ENCODE measurements at regions not wholly inside any gene's neighbourhood (a gene's known extent, or its start where the extent isn't known, plus 50 kb on each side); places are given as distances from the start of the nearest gene placed in this dataset.

DNA sequence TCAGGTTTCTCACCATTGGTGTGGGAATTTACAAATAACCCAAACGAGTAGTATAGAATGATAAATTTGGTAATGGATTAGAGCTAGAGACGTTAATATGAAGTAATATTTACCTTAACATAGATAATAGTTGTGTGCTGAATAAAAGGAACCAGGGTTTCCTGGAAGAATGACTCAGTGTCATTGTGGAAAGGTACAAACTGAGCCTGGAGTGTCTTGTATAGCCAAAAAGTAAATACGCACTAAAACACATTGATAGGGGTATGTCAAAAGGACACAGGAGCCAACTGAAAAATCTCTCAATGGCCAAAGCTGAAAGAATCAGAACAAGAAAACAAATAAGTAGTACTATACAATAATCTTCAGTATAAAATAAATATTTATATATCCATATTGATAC, 363.5 kb downstream of the SLCO4C1 start:
- no peak for DNase-seq (ENCODE audit: low spot score)

GRCh38 chr5:101929628-101930027, 366.5 kb downstream of the SLCO4C1 start:
- DNase-seq (ENCODE audit: low spot score): no peak

GRCh38 chr5:101917166-101917565, 378.9 kb downstream of the SLCO4C1 start:
- DNase-seq (ENCODE audit: low spot score): no peak

- no peak for DNase-seq (ENCODE audit: low spot score)
Measured at GRCh38 chr5:101915554-101915953, 380.5 kb downstream of the SLCO4C1 start.

DNA sequence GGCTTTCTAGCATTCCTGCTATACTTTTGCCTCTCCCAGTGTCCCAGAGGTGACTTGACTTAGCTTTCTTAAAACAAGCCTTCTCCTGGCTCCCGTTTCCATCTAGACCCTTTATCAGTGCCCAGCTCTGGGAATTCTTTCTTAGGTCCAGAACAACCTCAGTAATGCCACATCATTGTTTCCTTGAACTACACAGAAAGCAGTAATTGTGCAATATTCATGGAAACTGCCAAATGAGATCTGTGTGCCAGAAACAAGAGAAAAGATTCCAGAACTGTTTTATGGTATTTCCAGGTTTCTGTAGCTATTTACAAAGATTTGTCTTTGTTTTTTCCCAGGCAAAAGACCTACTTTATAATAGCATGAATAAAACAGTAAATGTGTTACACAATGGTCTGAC, 391.3 kb downstream of the SLCO4C1 start:
- no peak for DNase-seq (ENCODE audit: low spot score)

GRCh38 chr5:101897914-101898313, 398.2 kb downstream of the SLCO4C1 start:
- DNase-seq (ENCODE audit: low spot score): no peak

DNA sequence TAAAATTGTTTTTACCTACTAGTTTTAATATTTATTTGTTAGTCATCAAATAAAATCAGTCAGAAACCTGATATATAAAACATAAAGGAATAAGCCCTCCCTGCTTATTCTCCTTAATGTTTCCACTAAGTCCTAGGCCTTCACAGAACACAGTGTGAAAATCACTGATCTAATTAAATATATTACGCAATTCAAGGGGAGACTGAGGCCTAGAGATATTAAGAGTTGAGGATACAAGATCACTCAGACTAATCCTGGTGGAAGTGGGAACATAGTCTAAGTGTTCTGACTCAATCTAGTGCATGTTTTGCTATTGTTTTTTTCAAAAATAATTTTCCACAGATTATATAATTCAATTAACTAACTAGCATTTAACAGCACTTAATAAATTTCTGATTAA, 401.1 kb downstream of the SLCO4C1 start:
- DNase-seq (ENCODE audit: low spot score): no peak

DNA sequence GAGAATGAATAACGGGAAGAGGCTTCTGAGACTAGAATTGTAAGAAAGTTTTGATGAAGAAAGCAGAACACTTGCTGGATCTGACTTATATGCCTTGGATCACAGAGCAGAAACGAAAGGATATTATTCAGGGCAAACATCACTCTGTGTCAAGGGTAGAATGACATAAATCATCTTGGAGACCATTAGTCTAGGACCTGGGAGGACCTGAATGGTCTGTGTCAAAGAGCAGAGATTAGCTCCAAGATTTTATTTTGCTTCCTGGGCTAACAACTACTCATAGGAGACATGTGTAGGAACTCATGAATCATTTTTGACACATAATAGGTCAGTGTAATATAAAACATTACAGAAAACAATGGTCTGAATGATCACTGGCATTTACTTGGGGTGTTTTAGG, 417.9 kb downstream of the SLCO4C1 start:
- DNase-seq (ENCODE audit: low spot score): peak; percentile 8

GRCh38 chr5:101877451-101877850, 418.6 kb downstream of the SLCO4C1 start:
- DNase-seq (ENCODE audit: low spot score): no peak

DNA sequence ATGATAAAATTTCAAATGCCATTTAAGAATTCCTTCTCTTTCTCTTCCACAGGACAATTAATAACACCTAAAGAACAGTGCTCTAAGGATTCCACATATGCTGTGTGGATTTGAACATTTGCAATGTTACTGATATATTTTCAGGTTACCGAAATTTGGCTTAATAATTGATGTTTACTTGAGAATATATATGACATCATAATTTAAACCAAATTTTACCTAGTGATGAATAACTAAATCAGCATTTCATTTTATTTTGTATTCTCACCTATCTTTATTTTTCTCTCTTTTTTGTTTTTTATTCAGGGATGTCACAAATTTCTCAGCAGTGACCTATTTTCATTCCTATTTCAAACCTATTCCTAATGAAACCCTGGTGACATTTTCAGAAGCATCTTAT, 429.6 kb downstream of the SLCO4C1 start:
- DNase-seq (ENCODE audit: low spot score): no peak

GRCh38 chr5:101860563-101860962, 435.5 kb downstream of the SLCO4C1 start:
- no peak for DNase-seq (ENCODE audit: low spot score)

GRCh38 chr5:101860145-101860544, 435.9 kb downstream of the SLCO4C1 start:
- DNase-seq (ENCODE audit: low spot score): no peak

DNA sequence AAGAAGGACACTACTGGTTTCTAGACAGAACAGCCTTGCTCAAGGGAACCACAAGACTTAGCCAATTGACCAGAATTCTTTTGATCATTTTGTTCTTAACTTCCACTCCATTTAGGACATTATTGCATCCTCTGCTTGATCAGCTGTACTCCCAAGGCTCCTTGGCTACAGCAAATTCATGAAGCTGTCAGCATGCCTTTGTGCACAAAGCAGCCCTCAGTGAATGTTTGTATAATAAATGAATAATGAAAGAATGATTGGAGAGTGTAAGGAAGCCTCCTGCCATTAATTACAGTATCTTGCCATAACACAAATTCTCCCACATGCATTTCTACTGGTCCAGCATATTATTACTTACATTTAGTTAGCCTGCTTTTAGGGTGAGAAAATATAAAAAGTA, 449.6 kb downstream of the SLCO4C1 start:
- no peak for DNase-seq (ENCODE audit: low spot score)

- no peak for DNase-seq (ENCODE audit: low spot score)
Measured at GRCh38 chr5:101843055-101843454, 453.0 kb downstream of the SLCO4C1 start.

DNA sequence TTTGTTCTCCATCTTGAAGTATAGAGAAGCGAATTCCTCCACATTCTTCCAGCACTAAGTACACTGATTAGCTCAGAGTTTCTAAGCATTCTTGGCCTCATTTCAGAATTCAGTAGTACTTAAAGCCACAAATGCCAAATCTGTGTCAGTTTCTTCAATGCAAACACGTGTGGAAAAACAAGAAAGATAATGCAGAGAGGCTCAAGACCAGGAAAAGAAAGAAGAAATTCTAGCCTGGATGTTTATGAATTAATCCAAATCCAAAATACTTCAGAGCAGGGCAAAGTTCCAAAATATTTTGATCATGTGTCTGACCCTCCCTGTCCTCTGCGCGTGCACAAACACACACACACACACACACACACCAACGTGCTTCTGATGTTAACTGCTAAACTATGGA, 457.6 kb downstream of the SLCO4C1 start:
- DNase-seq (ENCODE audit: low spot score): no peak

DNA sequence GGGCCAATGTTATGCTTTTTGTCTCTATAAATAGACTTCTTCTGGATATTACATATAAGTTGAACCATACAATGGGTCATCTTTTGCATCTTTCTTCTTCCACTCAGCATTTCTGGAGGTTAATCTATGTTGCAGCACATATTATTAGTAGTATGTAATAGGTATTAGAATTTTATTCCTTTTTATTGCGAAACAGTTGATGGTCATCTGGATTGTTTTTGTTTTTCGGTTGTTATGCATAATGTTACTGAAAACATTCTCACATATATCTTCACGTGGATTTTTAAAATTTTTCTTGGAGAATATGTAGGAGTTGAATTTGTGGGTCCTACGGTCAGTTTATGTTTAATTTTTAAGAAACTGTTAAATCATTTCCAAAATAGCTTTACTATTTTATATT, 466.8 kb downstream of the SLCO4C1 start:
- no peak for DNase-seq (ENCODE audit: low spot score)

DNA sequence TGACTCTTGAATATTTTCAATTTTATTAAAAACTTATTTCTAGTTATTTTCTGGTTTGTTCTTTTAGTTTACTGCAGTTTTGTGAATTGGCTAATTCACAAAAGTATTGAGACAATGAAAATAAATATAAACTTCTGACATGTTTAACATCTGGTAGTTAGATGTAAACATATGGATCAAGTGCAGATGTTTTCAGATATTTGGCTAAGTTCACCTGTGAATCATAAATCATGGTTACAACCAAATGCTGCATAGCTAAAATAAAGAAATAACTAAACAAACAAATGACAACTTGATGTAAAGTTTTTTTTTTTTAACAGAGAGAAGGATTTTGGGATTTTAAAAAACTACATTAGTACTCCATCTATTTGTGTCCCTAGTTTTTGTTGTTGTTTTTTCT, 484.6 kb downstream of the SLCO4C1 start:
- DNase-seq (ENCODE audit: low spot score): no peak

GRCh38 chr5:101806410-101806809, 489.7 kb downstream of the SLCO4C1 start:
- no peak for DNase-seq (ENCODE audit: low spot score)

DNA sequence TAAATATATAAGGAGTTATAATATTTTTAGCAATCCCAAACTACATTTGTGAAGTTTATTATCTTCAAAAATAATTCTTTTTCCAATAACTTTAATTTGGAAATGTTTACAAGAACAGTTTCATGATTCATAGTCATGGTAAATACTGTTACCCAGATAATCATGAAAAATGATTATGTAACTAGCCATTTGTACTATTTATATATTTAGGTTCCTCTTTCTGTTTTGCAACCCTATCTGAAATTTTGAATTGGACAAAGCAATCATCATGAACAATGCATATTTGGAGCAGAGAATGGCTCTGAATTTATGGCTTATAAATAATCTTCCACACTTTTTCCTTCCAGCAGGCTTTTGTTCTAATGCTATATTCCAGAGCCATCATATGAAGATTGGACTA, 499.7 kb downstream of the SLCO4C1 start:
- DNase-seq (ENCODE audit: low spot score): no peak

- no peak for DNase-seq (ENCODE audit: low spot score)
Measured at GRCh38 chr5:101788797-101789196, 507.3 kb downstream of the SLCO4C1 start.

DNA sequence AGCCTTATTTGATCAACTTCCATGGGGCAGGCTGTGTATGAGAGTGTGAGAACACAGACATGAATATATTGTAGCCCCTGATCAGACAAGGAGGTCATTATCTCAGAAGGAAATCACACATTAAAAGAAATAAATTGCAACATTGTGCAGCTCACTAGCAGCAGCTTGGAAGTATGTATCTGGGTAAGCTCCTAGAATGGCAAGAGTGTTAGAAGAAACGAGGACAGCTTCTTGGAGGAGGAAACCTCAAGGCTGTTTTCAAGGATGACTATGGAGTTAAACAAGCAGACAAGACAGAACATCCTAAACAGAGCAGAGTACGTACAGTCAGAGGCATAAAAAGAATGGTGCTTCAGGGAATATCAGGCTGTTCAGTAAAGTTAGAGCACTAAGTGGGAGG, 511.0 kb downstream of the SLCO4C1 start:
- DNase-seq (ENCODE audit: low spot score): no peak

DNA sequence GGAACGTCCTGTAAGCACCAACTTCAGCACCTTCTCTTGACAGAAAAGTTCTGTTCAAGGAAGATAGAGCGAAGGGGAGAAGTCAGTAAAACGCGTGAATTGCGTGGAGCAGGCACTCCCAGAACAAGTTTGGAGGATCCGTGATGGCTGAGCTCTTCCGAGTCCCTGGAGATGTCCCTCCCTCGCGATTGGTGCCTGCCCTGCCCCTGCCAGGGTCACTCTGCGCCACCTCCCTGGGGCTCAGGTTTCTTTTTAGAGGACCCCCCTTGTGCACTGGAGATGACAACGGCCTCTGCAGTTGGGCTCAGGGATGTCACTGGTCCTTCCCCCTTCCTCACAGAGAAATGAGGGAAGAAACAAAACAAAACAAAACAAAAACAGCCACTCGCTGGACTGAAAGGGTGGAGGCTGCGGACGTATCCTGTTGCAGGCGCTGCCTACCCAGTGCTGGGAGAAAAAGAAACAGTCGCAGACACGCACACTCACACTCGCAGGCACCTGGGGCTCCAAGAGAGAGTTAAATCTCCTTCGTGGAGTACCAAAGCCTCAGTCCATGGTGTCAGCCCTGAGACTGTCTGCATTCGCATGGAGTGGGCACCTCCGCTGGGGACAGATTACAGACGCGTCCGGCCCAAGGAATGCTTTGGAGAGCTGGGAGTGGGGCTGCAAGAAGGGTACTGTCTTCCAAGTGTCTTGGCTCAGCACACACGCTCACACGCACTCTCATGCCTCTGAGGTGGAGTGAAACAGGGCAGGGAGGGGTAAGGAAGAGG, 512.7 kb downstream of the SLCO4C1 start:
- no peak for DNase-seq (ENCODE audit: low spot score)

GRCh38 chr5:101782352-101783103, 513.6 kb downstream of the SLCO4C1 start:
- DNase-seq (ENCODE audit: low spot score): no peak

- DNase-seq (ENCODE audit: low spot score): no peak
Measured at GRCh38 chr5:101751105-101751504, 545.0 kb downstream of the SLCO4C1 start.

All from RKO (cell line).